ENCODE measurements at regions not wholly inside any gene's neighbourhood (a gene's known extent, or its start where the extent isn't known, plus 50 kb on each side); places are given as distances from the start of the nearest gene placed in this dataset.

DNA sequence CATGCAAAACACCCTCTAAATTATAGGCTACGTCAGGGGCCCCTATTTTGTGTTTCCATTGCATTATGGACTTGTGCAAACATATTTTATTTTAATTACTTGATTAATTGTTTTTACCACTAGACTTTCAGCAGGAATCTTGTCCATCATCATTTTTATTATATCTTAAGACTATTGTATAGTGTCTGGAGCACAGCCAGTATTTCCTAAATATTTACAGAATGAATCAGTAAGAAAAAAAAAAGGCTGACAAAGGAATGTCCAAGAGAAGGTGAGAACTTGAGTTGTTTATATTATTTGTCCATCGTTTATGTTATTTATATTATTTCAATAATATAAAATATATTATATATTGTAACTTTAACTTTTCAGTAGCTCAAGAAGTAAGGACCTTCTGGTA lies 664.7 kb downstream of the SLC6A15 start:
- Histone ChIP-seq H3K27me3 (no peaks in the 10 kb centered on the region), H3K9me3 (no peaks in the 10 kb centered on the region), H3K4me1 (no peaks in the 10 kb centered on the region), H3K36me3 (no peaks in the 10 kb centered on the region), H3K27ac (no peak overlapping the region), H3K4me3 (no peak overlapping the region)
- WGBS, 2 donors: 47 to 54% methylated on average over 2 of the region's 2 CpGs
- TF ChIP-seq POLR2AphosphoS5 (IDR thresholded peaks at IDR 0.05) (no peak), POLR2A (IDR thresholded peaks at IDR 0.05) (no peak), EP300 (IDR thresholded peaks at IDR 0.05) (no peak)
- TF ChIP-seq, protein P1, sequence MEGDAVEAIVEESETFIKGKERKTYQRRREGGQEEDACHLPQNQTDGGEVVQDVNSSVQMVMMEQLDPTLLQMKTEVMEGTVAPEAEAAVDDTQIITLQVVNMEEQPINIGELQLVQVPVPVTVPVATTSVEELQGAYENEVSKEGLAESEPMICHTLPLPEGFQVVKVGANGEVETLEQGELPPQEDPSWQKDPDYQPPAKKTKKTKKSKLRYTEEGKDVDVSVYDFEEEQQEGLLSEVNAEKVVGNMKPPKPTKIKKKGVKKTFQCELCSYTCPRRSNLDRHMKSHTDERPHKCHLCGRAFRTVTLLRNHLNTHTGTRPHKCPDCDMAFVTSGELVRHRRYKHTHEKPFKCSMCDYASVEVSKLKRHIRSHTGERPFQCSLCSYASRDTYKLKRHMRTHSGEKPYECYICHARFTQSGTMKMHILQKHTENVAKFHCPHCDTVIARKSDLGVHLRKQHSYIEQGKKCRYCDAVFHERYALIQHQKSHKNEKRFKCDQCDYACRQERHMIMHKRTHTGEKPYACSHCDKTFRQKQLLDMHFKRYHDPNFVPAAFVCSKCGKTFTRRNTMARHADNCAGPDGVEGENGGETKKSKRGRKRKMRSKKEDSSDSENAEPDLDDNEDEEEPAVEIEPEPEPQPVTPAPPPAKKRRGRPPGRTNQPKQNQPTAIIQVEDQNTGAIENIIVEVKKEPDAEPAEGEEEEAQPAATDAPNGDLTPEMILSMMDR (IDR thresholded peaks at IDR 0.05): no peak
- DNase-seq: no peak
- ATAC-seq (ENCODE audit: low FRiP score in 2 of 2): no peak

DNA sequence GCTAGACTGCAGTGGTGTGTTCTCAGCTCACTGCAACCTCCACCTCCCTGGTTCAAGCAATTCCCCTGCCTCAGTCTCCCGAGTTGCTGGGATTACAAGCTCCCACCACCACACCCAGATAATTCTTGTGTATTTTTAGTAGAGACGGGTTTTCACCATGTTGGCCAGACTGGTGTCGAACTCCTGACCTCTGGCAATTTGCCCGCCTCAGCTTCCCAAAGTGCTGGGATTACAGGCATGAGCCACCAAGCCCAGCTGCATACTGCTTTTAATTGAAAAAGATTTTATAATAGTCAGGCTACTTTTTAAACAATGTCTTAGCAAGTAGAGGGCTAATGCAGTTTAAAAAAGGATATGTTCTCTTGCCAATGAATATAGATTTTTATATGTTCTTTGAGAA lies 668.9 kb downstream of the SLC6A15 start:
- no peak overlapping the region for H3K27ac ChIP-seq
- no peaks in the 10 kb centered on the region for H3K36me3 ChIP-seq
- H3K9me3 ChIP-seq: no peaks in the 10 kb centered on the region
- no peak for ATAC-seq (ENCODE audit: low FRiP score in 2 of 2)
- DNase-seq: no peak
- H3K4me1 ChIP-seq: no peaks in the 10 kb centered on the region
- 71 to 80% methylated on average over 4 of the region's 4 CpGs for WGBS, 2 donors
- H3K4me3 ChIP-seq: no peak overlapping the region
- TF ChIP-seq POLR2A (IDR thresholded peaks at IDR 0.05) (no peak), POLR2AphosphoS5 (IDR thresholded peaks at IDR 0.05) (no peak), EP300 (IDR thresholded peaks at IDR 0.05) (no peak)
- TF ChIP-seq, protein P1 (IDR thresholded peaks at IDR 0.05): no peak
- no peaks in the 10 kb centered on the region for H3K27me3 ChIP-seq

DNA sequence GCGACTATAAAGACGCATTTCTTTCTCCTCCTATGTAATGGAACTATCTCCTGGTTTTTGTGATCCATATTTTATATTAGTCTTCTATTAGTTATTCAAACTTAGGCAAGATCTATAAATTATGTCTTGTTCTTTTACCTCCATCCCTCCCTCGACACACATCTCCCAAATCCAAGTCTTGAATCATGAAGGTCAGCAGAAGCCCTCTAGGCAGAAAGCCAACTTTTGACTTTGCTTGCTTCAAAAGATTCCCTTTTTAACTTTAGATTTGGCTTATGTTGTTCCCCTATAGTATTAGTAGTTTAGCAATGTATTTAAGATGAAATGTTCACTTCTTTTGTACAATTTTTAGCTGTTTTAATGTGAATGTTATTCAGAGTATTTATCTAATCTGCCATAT lies 689.8 kb downstream of the SLC6A15 start:
- TF ChIP-seq, protein P1 (IDR thresholded peaks at IDR 0.05): no peak
- no peak for TF ChIP-seq POLR2A (IDR thresholded peaks at IDR 0.05)
- no peak for TF ChIP-seq POLR2AphosphoS5 (IDR thresholded peaks at IDR 0.05)
- TF ChIP-seq EP300 (IDR thresholded peaks at IDR 0.05): no peak
- WGBS, 2 donors: 75 to 79% methylated on average over 3 of the region's 3 CpGs
- no peak overlapping the region for H3K27ac ChIP-seq
- H3K9me3 ChIP-seq: no peaks in the 10 kb centered on the region
- H3K4me3 ChIP-seq: no peak overlapping the region
- no peaks in the 10 kb centered on the region for H3K36me3 ChIP-seq
- ATAC-seq (ENCODE audit: low FRiP score in 2 of 2) (no peak), DNase-seq (no peak)
- H3K4me1 ChIP-seq: no peaks in the 10 kb centered on the region
- H3K27me3 ChIP-seq: no peaks in the 10 kb centered on the region

DNA sequence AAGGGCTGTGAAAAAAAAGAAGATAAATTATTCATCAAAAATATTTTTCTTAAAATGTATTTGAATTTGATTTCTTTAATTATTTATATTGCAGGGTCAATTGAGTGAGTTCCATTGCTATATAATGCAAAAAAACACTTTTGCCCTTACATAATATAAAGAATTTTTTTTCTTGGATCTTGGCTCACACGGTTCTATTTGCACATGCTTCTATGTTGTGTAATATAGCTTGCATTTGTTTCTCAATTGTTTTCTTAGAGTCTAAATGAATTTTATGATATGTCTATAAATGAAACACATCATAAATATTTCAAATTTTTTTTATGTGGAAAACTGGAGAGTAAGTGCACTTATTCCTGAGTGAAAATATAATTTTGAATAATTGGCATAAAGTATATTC lies 694.2 kb downstream of the SLC6A15 start:
- WGBS, 2 donors: 57 to 63% methylated on average over 1 of the region's 1 CpG
- no peak for DNase-seq
- H3K27me3 ChIP-seq: no peaks in the 10 kb centered on the region
- ATAC-seq (ENCODE audit: low FRiP score in 2 of 2): no peak
- H3K4me1 ChIP-seq: no peaks in the 10 kb centered on the region
- no peaks in the 10 kb centered on the region for H3K36me3 ChIP-seq
- no peak overlapping the region for H3K27ac ChIP-seq
- no peak overlapping the region for H3K4me3 ChIP-seq
- H3K9me3 ChIP-seq: no peaks in the 10 kb centered on the region
- TF ChIP-seq POLR2A (IDR thresholded peaks at IDR 0.05) (no peak), EP300 (IDR thresholded peaks at IDR 0.05) (no peak), POLR2AphosphoS5 (IDR thresholded peaks at IDR 0.05) (no peak)
- TF ChIP-seq, protein P1 (IDR thresholded peaks at IDR 0.05): no peak

DNA sequence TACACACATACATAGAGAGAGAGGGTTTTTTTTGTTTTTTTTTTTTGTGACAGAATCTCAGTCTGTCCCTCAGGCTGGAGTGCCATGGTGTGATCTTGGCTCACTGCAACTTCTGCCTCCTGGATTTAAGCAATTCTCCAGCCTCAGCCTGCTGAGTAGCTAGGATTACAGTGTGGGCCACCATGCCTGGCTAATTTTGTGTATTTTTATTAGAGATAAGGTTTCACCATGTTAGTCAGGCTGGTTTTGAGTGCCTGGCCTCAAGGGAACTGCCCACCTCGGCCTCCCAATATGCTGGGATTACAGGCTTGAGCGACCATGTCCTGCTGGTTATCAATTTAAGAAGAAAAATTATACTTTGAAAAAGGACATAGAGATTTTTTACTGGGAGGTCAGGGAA lies 710.6 kb downstream of the SLC6A15 start:
- Histone ChIP-seq H3K4me1 (no peaks in the 10 kb centered on the region), H3K36me3 (no peaks in the 10 kb centered on the region), H3K9me3 (peaks cover 0 to 1% (median 0%) of the 10 kb centered on the region in 4 donors), H3K4me3 (no peak overlapping the region), H3K27me3 (no peaks in the 10 kb centered on the region), H3K27ac (no peak overlapping the region)
- TF ChIP-seq EP300 (IDR thresholded peaks at IDR 0.05) (no peak), POLR2A (IDR thresholded peaks at IDR 0.05) (no peak), POLR2AphosphoS5 (IDR thresholded peaks at IDR 0.05) (no peak)
- TF ChIP-seq, protein P1 (IDR thresholded peaks at IDR 0.05): no peak
- DNase-seq (no peak), ATAC-seq (ENCODE audit: low FRiP score in 2 of 2) (no peak)
- WGBS, 2 donors: 28 to 51% methylated on average over 2 of the region's 2 CpGs

All from upper lobe of left lung (tissue), 6 donors.